PFSK-1 (cell line): ENCODE measurements at regions not wholly inside any gene's neighbourhood (a gene's known extent, or its start where the extent isn't known, plus 50 kb on each side); places are given as distances from the start of the nearest gene placed in this dataset.

ENCODE experiments used
- FOXP2 ChIP-seq: optimal IDR thresholded peaks from 2 replicates; pipeline ENCODE3; 2011; ENCODE audit warnings: borderline replicate concordance, control low read depth, inconsistent platforms; ENCODE audit not compliant: insufficient read depth; ENCODE audit errors: extremely low read length, extremely low read depth
- POLR2AphosphoS5 ChIP-seq: IDR thresholded peaks from 2 replicates; pipeline ENCODE4 v1.6.1; 2012; ENCODE audit warnings: low read depth, mild to moderate bottlenecking, control low read depth, low read length, moderate library complexity
- REST ChIP-seq, 2 experiments: IDR thresholded peaks; 2 replicates each; pipeline versions ENCODE4 v1.6.1 to v1.8.0; 2011 to 2012; ENCODE audit warnings: low read depth in 2 of 2, low read length in 2 of 2, control low read depth in 1 of 2, inconsistent platforms in 1 of 2, mild to moderate bottlenecking in 1 of 2, moderate library complexity in 1 of 2; ENCODE audit not compliant: insufficient read depth in 1 of 2
- SIN3A ChIP-seq: IDR thresholded peaks from 2 replicates; pipeline ENCODE4 v1.6.1; 2012; ENCODE audit warnings: mild to moderate bottlenecking, low read length, moderate library complexity, borderline replicate concordance; ENCODE audit not compliant: insufficient read depth
- TAF1 ChIP-seq: IDR thresholded peaks from 2 replicates; pipeline ENCODE4 v1.6.1; 2012; ENCODE audit warnings: low read length, control low read depth, borderline replicate concordance; ENCODE audit not compliant: insufficient read depth

GRCh38 chr10:2049560-2049959 lies 312.2 kb upstream of the ADARB2 start:
- no peak for TF ChIP-seq TAF1
- no peak for TF ChIP-seq REST (IDR thresholded peaks at IDR 0.05; ENCODE audit: insufficient read depth in 1 of 2, low read depth in 2 of 2, low read length in 2 of 2)
- no peak for TF ChIP-seq SIN3A
- no peak for TF ChIP-seq POLR2AphosphoS5
- TF ChIP-seq FOXP2 = no peak
